Brain microvascular endothelial cell (primary cell): ENCODE measurements at regions not wholly inside any gene's neighbourhood (a gene's known extent, or its start where the extent isn't known, plus 50 kb on each side); places are given as distances from the start of the nearest gene placed in this dataset.

Experiments
- DNase-seq: peaks from one replicate; pipeline ENCODE4 v3.0.0-alpha.2; 2020
- H3K27ac ChIP-seq: fragments of 250-450 bp; sonication (Bioruptor Pico); 2 replicates; pipeline ENCODE4 v1.5.1; 2020; ENCODE audit warnings: mild to moderate bottlenecking, moderate library complexity
- H3K27me3 ChIP-seq: fragments of 250-450 bp; sonication (Bioruptor Pico); replicated peaks from 2 replicates; pipeline ENCODE4 v1.5.1; 2020; ENCODE audit warnings: mild to moderate bottlenecking
- H3K36me3 ChIP-seq: fragments of 250-450 bp; sonication (Bioruptor Pico); replicated peaks from 2 replicates; pipeline ENCODE4 v1.5.1; 2020; ENCODE audit warnings: mild to moderate bottlenecking
- H3K4me3 ChIP-seq: 2 replicates; pipeline ENCODE4 v1.5.1; 2011; ENCODE audit warnings: low read depth, mild to moderate bottlenecking, control low read depth, low read length, moderate library complexity
- in situ Hi-C: cut with HindIII; loops from 2 replicates; pipeline ENCODE4 v1.10.0; 2017; ENCODE audit warnings: low sequenced_read_pairs, low pct_ligation_motif_present
- TF ChIP-seq, protein P1 (sequence below): IDR thresholded peaks from 2 replicates; pipeline ENCODE4 v1.5.1; 2011; ENCODE audit warnings: low read depth, mild to moderate bottlenecking, moderate library complexity, low read length, control low read depth, inconsistent platforms; ENCODE audit errors: missing control alignments

DNA sequence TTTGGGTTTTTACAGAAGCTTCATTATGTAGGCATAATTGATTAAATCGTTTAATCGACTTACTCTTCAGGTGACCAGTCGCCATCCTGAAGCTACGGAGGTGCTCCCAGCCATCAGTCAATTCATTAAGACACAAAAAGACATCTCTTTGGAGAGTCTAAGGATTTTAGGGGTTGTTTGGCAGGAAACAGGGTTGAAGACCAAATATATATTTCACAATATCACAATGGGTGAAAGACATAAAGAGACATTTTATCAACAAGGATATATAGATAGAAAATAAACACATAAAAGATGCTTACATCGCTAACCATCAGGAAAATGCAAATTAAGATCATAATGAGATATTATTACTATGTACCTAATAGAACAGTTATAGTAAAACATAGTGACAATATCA is 104.0 kb upstream of the SIRPG start:
- TF ChIP-seq, protein P1, sequence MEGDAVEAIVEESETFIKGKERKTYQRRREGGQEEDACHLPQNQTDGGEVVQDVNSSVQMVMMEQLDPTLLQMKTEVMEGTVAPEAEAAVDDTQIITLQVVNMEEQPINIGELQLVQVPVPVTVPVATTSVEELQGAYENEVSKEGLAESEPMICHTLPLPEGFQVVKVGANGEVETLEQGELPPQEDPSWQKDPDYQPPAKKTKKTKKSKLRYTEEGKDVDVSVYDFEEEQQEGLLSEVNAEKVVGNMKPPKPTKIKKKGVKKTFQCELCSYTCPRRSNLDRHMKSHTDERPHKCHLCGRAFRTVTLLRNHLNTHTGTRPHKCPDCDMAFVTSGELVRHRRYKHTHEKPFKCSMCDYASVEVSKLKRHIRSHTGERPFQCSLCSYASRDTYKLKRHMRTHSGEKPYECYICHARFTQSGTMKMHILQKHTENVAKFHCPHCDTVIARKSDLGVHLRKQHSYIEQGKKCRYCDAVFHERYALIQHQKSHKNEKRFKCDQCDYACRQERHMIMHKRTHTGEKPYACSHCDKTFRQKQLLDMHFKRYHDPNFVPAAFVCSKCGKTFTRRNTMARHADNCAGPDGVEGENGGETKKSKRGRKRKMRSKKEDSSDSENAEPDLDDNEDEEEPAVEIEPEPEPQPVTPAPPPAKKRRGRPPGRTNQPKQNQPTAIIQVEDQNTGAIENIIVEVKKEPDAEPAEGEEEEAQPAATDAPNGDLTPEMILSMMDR = no peak
- H3K27ac ChIP-seq = no peak overlapping the region

GRCh38 chr20:1761116-1761515 is 103.5 kb upstream of the SIRPG start:
- DNase-seq = peak; percentile 76
- Histone ChIP-seq H3K27ac (no peak overlapping the region), H3K36me3 (no peaks in the 10 kb centered on the region), H3K27me3 (no peaks in the 10 kb centered on the region), H3K4me3 (no peak overlapping the region)
- TF ChIP-seq, protein P1 = no peak
- in situ Hi-C loops = no loop called here

More for the DNA sequence above, 104.0 kb upstream of the SIRPG start:
- in situ Hi-C loops = no loop called here
- Histone ChIP-seq H3K27me3 (no peaks in the 10 kb centered on the region), H3K36me3 (no peaks in the 10 kb centered on the region), H3K4me3 (no peak overlapping the region)
- no peak for DNase-seq

GRCh38 chr20:1758765-1759164 is 101.2 kb upstream of the SIRPG start:
- in situ Hi-C loops = no loop called here
- no peaks in the 10 kb centered on the region for H3K27me3 ChIP-seq
- no peaks in the 10 kb centered on the region for H3K36me3 ChIP-seq
- no peak for DNase-seq
- TF ChIP-seq, protein P1 = no peak
- no peak overlapping the region for H3K27ac ChIP-seq
- H3K4me3 ChIP-seq = no peak overlapping the region

DNA sequence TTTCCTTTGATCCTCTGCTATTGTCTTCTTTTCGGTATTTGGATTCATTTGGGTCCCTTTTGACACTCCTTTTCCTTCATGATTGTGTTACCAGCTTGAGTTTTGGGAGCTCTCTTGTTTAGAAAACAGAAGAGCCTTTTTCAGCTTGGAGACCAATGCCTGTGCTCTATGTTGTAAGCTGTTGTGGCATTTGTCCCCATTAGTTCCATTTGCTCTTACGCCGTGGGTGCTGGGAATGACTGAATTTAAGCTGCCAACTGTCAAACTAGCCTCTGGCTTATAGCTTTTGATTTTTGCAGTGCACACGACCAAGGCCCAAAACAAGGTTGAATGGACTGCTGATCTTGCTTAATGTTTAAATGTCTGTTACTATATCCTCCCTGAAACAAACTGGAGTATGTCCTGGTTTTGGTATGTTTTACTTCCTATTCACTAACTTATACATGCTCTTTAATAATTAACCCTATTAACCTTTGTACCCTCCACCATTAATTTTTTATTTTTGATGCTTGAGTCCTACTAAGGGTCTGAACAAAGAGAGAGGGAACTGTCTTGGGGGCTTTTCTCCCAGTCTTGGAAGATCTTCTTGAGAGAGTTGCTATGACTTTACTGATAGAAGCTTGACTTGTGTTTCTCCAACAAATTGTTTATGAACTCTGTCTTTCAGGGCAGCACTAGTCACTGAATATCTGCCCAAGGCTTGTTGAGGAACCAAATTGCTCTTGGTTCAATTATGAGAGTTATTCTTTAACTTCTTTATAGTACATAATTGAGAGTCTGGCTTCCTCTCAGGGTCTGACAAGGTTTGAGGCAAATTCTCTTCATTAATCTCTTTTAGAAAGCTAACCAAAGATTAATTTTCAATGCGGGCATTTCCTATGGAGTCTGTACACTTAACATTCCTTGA is 100.3 kb upstream of the SIRPG start:
- in situ Hi-C loops = no loop called here
- H3K27ac ChIP-seq = no peak overlapping the region
- H3K4me3 ChIP-seq = no peak overlapping the region
- H3K36me3 ChIP-seq = no peaks in the 10 kb centered on the region
- DNase-seq = no peak
- H3K27me3 ChIP-seq = no peaks in the 10 kb centered on the region
- TF ChIP-seq, protein P1 = no peak

GRCh38 chr20:1757072-1757471 is 99.5 kb upstream of the SIRPG start:
- Histone ChIP-seq H3K27ac (no peak overlapping the region), H3K27me3 (no peaks in the 10 kb centered on the region), H3K36me3 (no peaks in the 10 kb centered on the region), H3K4me3 (no peak overlapping the region)
- in situ Hi-C loops = no loop called here
- no peak for DNase-seq
- TF ChIP-seq, protein P1 = no peak

GRCh38 chr20:1754749-1755148 is 97.2 kb upstream of the SIRPG start:
- no peaks in the 10 kb centered on the region for H3K36me3 ChIP-seq
- no peak for DNase-seq
- TF ChIP-seq, protein P1 = no peak
- no peaks in the 10 kb centered on the region for H3K27me3 ChIP-seq
- in situ Hi-C loops = no loop called here
- no peak overlapping the region for H3K27ac ChIP-seq
- H3K4me3 ChIP-seq = no peak overlapping the region
